Right lobe of liver (tissue), 6 donors: ENCODE measurements at regions not wholly inside any gene's neighbourhood (a gene's known extent, or its start where the extent isn't known, plus 50 kb on each side); places are given as distances from the start of the nearest gene placed in this dataset.

ENCODE experiments used
- ATAC-seq, 4 donors: fragments of 200-7000 bp; cut with Tn5 transposase; one replicate each; pipeline ENCODE4 v1.9.1; 2020; ENCODE audit warnings: mild to moderate bottlenecking in 4 of 4, moderate library complexity in 4 of 4
- DNase-seq, 3 donors: peaks; one replicate each; pipeline ENCODE4 v3.0.0-alpha.2; 2020
- H3K27ac ChIP-seq, 3 donors: fragments of 200-600 bp; one replicate each; pipeline ENCODE4 v1.8.0; 2022
- H3K27me3 ChIP-seq, 2 donors: fragments of 200-600 bp; one replicate each; pipeline ENCODE4 v1.8.0; 2022
- H3K36me3 ChIP-seq, 4 donors: fragments of 200-600 bp; sonication (generic) in 1 of 4; one replicate each; pipeline versions ENCODE4 v1.5.1 to v1.8.0; 2017 to 2022; ENCODE audit warnings: control low read depth in 1 of 4
- H3K4me1 ChIP-seq, 4 donors: fragments of 200-600 bp; sonication (generic) in 1 of 4; one replicate each; pipeline versions ENCODE4 v1.5.1 to v1.8.0; 2017 to 2022; ENCODE audit warnings: control low read depth in 1 of 4
- H3K4me3 ChIP-seq, 3 donors: fragments of 200-600 bp; one replicate each; pipeline ENCODE4 v1.8.0; 2022
- H3K9me3 ChIP-seq, 4 donors: fragments of 200-600 bp; sonication (generic) in 1 of 4; one replicate each; pipeline versions ENCODE4 v1.5.1 to v1.8.0; 2017 to 2022; ENCODE audit warnings: control low read depth in 1 of 4
- CTCF ChIP-seq, 4 donors: fragments of 200-600 bp in 3 of 4; fragments of 450-650 bp in 1 of 4; IDR thresholded peaks; one replicate each; pipeline versions ENCODE4 v1.5.1 to v1.8.0; 2016 to 2022; ENCODE audit warnings: antibody characterized with exemption in 4 of 4, mild to moderate bottlenecking in 2 of 4
- POLR2A ChIP-seq: fragments of 450-650 bp; IDR thresholded peaks from one replicate; pipeline ENCODE4 v1.6.1; 2017; ENCODE audit warnings: antibody characterized with exemption, mild to moderate bottlenecking
- WGBS: methylation state at CpG from one replicate; pipeline ENCODE4 v1.1.6; 2018; ENCODE audit warnings: low coverage, low lambda C conversion rate; ENCODE audit not compliant: insufficient coverage; ENCODE audit errors: missing lambda C conversion rate; 5-methylcytosine and 5-hydroxymethylcytosine counted together
- intact Hi-C, 2 donors: fragments of 100-400 bp; cut with DNase I; formaldehyde crosslinking; loops; one replicate each; pipeline versions ENCODE4 v1.11.2 to v1.14.1; 2022
- donor health status: DM: no; HTN: yes; CAD: no.
- donor health status: DM: no; HTN: no; CAD: no.
- donor health status: DM: no; HTN: no; CAD: no.
- donor health status: DM: no; HTN: yes; CAD: no.
- donor health status: DM: no; HTN: yes; CAD: no.

GRCh38 chr12:77344651-77345050 lies 279.3 kb upstream of the E2F7 start:
- no peak for ATAC-seq
- whole genome bisulfite sequencing = 52% methylated on average over 1 of the region's 1 CpG
- intact Hi-C loops = no loop called here

GRCh38 chr12:77343291-77343690 lies 277.9 kb upstream of the E2F7 start:
- Histone ChIP-seq H3K27ac (no peak overlapping the region), H3K4me1 (no peaks in the 10 kb centered on the region), H3K27me3 (no peaks in the 10 kb centered on the region), H3K9me3 (no peaks in the 10 kb centered on the region), H3K4me3 (no peak overlapping the region), H3K36me3 (no peaks in the 10 kb centered on the region)
- DNase-seq (no peak), ATAC-seq (no peak)
- intact Hi-C loops = no loop called here
- WGBS = 9% methylated on average over 1 of the region's 1 CpG
- TF ChIP-seq CTCF (IDR thresholded peaks at IDR 0.05) (no peak), POLR2A (no peak)

More at GRCh38 chr12:77344651-77345050, 279.3 kb upstream of the E2F7 start:
- Histone ChIP-seq H3K9me3 (no peaks in the 10 kb centered on the region), H3K27me3 (no peaks in the 10 kb centered on the region), H3K4me1 (no peaks in the 10 kb centered on the region), H3K36me3 (no peaks in the 10 kb centered on the region), H3K4me3 (no peak overlapping the region), H3K27ac (no peak overlapping the region)
- TF ChIP-seq POLR2A (no peak), CTCF (IDR thresholded peaks at IDR 0.05) (no peak)
- no peak for DNase-seq

- DNase-seq (no peak), ATAC-seq (no peak)
- no peak overlapping the region for H3K27ac ChIP-seq
- no peaks in the 10 kb centered on the region for H3K4me1 ChIP-seq
- no peaks in the 10 kb centered on the region for H3K36me3 ChIP-seq
- no peaks in the 10 kb centered on the region for H3K27me3 ChIP-seq
- 26% methylated on average over 2 of the region's 2 CpGs for WGBS
- no peak for TF ChIP-seq CTCF (IDR thresholded peaks at IDR 0.05)
- no peak overlapping the region for H3K4me3 ChIP-seq
- no peaks in the 10 kb centered on the region for H3K9me3 ChIP-seq
- intact Hi-C loops = no loop called here
These were observed 276.9 kb upstream of the E2F7 start for GRCh38 chr12:77342253-77342652.

- intact Hi-C loops = no loop called here
- Histone ChIP-seq H3K4me1 (no peaks in the 10 kb centered on the region), H3K27me3 (no peaks in the 10 kb centered on the region), H3K27ac (no peak overlapping the region), H3K4me3 (no peak overlapping the region), H3K9me3 (no peaks in the 10 kb centered on the region), H3K36me3 (no peaks in the 10 kb centered on the region)
- DNase-seq = no peak
- TF ChIP-seq POLR2A (no peak), CTCF (IDR thresholded peaks at IDR 0.05) (no peak)
- WGBS = 69% methylated on average over 1 of the region's 1 CpG
- ATAC-seq = no peak
These were observed 274.2 kb upstream of the E2F7 start for GRCh38 chr12:77339610-77340009.

- Histone ChIP-seq H3K27ac (no peak overlapping the region), H3K27me3 (no peaks in the 10 kb centered on the region), H3K4me1 (no peaks in the 10 kb centered on the region), H3K9me3 (no peaks in the 10 kb centered on the region), H3K4me3 (no peak overlapping the region), H3K36me3 (no peaks in the 10 kb centered on the region)
- DNase-seq (no peak), ATAC-seq (no peak)
- TF ChIP-seq CTCF (IDR thresholded peaks at IDR 0.05) (no peak), POLR2A (no peak)
- 65% methylated on average over 5 of the region's 5 CpGs for WGBS
- intact Hi-C loops = no loop called here
These were observed 272.0 kb upstream of the E2F7 start for GRCh38 chr12:77337362-77337761.
